ENCODE measurements at regions not wholly inside any gene's neighbourhood (a gene's known extent, or its start where the extent isn't known, plus 50 kb on each side); places are given as distances from the start of the nearest gene placed in this dataset.
"Not testable (repeated sequence)": the region's sequence is repeated elsewhere in the genome, so short reads cannot be mapped to it uniquely, and the experiment has no call there.

DNA sequence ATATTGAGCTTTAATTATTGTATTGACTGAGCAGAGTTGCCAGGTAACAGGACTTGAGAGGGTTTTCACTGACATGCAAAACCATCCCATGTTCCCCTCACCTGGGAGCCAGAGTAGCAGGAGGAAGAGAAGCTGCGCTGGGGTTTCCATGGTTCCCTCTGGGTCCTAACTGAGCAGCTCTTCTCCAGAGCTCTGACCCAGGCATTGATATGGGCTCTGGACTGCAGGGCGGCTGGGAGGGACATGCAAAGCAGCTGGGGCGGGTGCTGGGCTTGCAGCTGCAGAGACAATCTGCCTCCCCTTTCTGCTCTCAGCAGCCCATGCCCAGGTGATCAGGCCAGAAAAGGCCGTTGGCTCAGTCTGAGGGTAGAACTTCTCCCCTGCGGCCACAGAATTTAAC lies 451.5 kb downstream of the RPIA start:
- H3K27me3 ChIP-seq (replicated peaks; ENCODE audit: control insufficient read depth, insufficient read depth, low read length); H3K4me3 ChIP-seq (replicated peaks; ENCODE audit: low read depth, low read length); H3K36me3 ChIP-seq (ENCODE audit: control insufficient read depth, insufficient read depth, low read length); DNase-seq (ENCODE audit: extremely low read depth, insufficient read length): not testable (repeated sequence)

DNA sequence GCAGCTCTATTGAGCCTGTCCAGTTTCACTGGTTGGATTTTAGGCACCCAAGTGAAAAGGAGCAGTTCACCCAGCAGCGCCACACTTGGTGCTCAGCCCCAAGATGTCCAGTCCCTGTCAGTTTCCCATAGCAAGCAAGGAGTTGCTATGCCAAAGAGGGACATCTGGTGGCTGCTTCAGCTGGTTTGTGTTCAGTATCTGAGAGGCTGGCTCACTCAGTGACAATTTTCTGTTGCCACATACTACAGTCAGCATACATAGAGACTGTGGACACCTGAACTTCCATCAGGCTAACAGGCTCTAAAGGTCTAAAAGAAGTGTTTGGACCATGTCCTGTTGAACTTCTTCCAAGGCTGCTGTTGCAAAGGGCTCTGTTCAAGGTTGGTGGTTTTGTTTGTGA lies 453.9 kb downstream of the RPIA start:
- H3K36me3 ChIP-seq (ENCODE audit: control insufficient read depth, insufficient read depth, low read length); DNase-seq (ENCODE audit: extremely low read depth, insufficient read length); H3K4me3 ChIP-seq (replicated peaks; ENCODE audit: low read depth, low read length); H3K27me3 ChIP-seq (replicated peaks; ENCODE audit: control insufficient read depth, insufficient read depth, low read length): not testable (repeated sequence)

DNA sequence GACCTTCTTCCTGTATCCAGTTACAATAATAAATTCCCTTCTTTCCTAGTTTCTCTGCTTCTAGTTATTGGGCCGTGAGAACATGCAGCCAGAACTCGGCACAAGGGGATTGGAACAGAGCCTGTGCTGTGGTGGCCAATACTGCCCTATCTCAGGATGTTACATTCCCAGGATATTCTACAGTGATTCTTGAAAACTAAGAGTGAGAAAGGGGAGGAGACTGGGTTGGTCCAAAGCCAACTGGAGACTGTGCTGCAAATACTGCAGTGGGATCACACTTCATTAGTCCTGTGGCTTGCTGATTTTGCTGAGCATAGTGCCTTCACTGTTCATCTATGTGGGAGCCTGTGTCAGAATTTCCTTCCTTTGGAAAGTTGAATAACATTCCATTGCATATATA lies 456.8 kb downstream of the RPIA start:
- H3K27me3 ChIP-seq (replicated peaks; ENCODE audit: control insufficient read depth, insufficient read depth, low read length); DNase-seq (ENCODE audit: extremely low read depth, insufficient read length); H3K36me3 ChIP-seq (ENCODE audit: control insufficient read depth, insufficient read depth, low read length); H3K4me3 ChIP-seq (replicated peaks; ENCODE audit: low read depth, low read length): not testable (repeated sequence)

GRCh38 chr2:89151699-89152098 lies 460.2 kb downstream of the RPIA start:
- not testable (repeated sequence) for DNase-seq (ENCODE audit: extremely low read depth, insufficient read length); H3K4me3 ChIP-seq (replicated peaks; ENCODE audit: low read depth, low read length); H3K36me3 ChIP-seq (ENCODE audit: control insufficient read depth, insufficient read depth, low read length)

DNA sequence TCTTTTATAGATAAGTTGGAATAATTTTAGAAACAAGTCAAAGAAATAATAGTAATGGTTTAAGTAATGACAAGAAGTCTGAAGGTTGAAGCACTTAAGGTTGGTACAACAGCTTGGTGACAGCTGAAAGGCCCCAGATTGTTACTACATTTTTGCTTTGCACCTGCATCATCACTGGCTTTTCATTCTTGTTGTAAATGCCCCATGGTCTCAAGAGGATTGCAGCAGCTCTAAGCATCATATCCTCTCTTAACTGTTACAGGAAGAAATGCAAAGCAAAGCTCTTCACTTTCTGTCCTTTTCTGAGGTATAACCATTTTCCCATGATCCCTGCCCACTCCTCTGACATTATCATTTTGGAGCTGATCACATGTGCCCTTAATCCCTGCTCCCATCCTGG lies 461.0 kb downstream of the RPIA start:
- not testable (repeated sequence) for H3K4me3 ChIP-seq (replicated peaks; ENCODE audit: low read depth, low read length); H3K36me3 ChIP-seq (ENCODE audit: control insufficient read depth, insufficient read depth, low read length); DNase-seq (ENCODE audit: extremely low read depth, insufficient read length); H3K27me3 ChIP-seq (replicated peaks; ENCODE audit: control insufficient read depth, insufficient read depth, low read length)

More at GRCh38 chr2:89151699-89152098, 460.2 kb downstream of the RPIA start:
- H3K27me3 ChIP-seq (replicated peaks; ENCODE audit: control insufficient read depth, insufficient read depth, low read length), result not testable (repeated sequence)

DNA sequence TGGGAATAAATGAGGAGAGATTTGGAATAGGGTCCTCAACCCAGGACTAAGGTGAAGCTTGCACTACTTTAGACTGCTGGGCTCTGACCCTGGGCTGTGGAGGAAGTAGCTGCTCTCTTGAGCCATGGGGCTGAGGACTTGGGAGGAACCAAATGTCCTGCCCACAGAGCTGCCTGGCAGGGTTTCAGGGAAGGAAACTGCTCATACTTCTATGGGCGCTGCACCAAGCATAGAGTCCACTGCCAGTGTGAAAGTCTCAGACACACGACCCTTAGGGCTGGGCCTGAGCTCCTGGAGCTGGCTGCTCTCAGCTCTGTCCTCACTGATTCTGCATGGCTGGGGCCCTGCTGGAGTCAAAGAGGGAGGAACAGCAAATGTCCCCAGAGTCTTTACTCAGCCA lies 461.7 kb downstream of the RPIA start:
- not testable (repeated sequence) for H3K4me3 ChIP-seq (replicated peaks; ENCODE audit: low read depth, low read length); DNase-seq (ENCODE audit: extremely low read depth, insufficient read length); H3K36me3 ChIP-seq (ENCODE audit: control insufficient read depth, insufficient read depth, low read length); H3K27me3 ChIP-seq (replicated peaks; ENCODE audit: control insufficient read depth, insufficient read depth, low read length)

GRCh38 chr2:89154247-89154682 lies 462.8 kb downstream of the RPIA start:
- DNase-seq (ENCODE audit: extremely low read depth, insufficient read length); H3K4me3 ChIP-seq (replicated peaks; ENCODE audit: low read depth, low read length); H3K36me3 ChIP-seq (ENCODE audit: control insufficient read depth, insufficient read depth, low read length); H3K27me3 ChIP-seq (replicated peaks; ENCODE audit: control insufficient read depth, insufficient read depth, low read length): not testable (repeated sequence)

DNA sequence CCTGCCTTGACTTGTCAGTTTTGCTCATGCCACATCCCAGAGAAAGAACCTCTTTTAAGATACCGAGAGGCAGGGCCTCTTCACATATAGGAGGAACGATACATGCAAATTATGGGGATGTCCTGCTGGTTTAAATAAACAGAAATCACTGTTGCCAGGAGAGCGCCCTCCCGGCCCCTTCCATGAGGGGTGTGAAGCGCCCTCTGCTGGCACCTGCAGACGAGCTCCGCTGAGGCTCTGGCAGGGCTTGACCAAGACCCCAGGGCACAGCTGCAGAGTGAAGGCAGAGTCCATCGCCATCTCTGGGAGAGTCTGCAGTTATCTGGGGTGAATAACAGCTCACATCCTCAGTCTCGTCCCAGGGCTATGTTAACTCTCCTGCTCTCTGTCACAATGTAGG lies 468.8 kb downstream of the RPIA start:
- H3K4me3 ChIP-seq (replicated peaks; ENCODE audit: low read depth, low read length); H3K36me3 ChIP-seq (ENCODE audit: control insufficient read depth, insufficient read depth, low read length); DNase-seq (ENCODE audit: extremely low read depth, insufficient read length); H3K27me3 ChIP-seq (replicated peaks; ENCODE audit: control insufficient read depth, insufficient read depth, low read length): not testable (repeated sequence)

GRCh38 chr2:89161626-89162025 lies 470.2 kb downstream of the RPIA start:
- H3K27me3 ChIP-seq (replicated peaks; ENCODE audit: control insufficient read depth, insufficient read depth, low read length); H3K36me3 ChIP-seq (ENCODE audit: control insufficient read depth, insufficient read depth, low read length); DNase-seq (ENCODE audit: extremely low read depth, insufficient read length); H3K4me3 ChIP-seq (replicated peaks; ENCODE audit: low read depth, low read length): not testable (repeated sequence)

DNA sequence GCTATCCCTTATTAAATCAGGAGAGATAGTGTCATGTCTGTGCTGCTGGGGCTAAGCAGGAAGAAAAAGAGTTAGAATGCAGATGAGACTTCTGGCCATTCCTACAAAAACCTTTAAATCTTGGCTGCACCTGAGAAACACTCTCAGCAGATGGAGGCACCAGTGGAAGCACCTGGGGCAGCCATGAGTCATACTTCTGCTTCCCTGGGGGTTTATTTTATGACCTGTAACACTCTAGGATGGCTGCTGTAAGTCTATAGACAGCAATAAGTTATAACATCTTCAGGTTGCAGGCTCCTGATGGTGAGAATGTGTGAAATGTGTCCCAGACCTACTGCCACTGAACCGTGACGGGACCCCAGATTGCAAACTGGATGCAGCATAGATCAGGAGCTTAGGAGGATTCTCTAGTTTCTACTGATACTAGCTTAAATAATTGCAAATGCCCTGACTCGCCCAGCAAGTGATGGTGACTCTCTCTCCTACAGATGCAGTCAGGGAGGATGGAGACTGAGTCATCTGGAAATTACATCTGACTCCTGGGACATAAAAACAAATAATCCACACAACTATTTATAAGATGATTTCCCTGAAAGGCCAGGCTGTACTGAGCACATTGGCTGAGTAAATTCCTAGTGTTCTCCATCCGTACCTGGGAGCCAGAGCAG lies 479.2 kb downstream of the RPIA start:
- H3K27me3 ChIP-seq (replicated peaks; ENCODE audit: control insufficient read depth, insufficient read depth, low read length); H3K36me3 ChIP-seq (ENCODE audit: control insufficient read depth, insufficient read depth, low read length); H3K4me3 ChIP-seq (replicated peaks; ENCODE audit: low read depth, low read length); DNase-seq (ENCODE audit: extremely low read depth, insufficient read length): not testable (repeated sequence)

- not testable (repeated sequence) for H3K36me3 ChIP-seq (ENCODE audit: control insufficient read depth, insufficient read depth, low read length); H3K27me3 ChIP-seq (replicated peaks; ENCODE audit: control insufficient read depth, insufficient read depth, low read length); H3K4me3 ChIP-seq (replicated peaks; ENCODE audit: low read depth, low read length); DNase-seq (ENCODE audit: extremely low read depth, insufficient read length)
Measured at GRCh38 chr2:89171174-89171519, 479.7 kb downstream of the RPIA start.

DNA sequence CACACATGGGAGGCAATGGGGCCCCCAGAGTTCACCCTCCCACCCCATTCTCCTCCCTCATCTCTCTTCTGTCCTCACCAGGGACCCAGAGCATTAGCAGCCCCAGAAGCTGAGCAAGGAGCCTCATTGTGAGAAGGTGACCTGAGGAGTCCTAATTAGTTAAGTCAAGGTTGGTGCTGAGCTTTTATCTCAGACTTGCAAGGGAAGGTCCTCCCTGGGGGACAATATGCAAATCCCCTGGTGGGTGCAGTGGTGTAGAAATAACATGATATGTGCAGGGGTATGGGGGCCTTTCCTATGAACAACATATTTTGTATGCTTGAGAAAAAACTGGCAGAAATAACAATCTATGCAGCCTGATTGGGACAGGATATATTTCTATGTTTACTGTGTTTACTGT lies 485.5 kb downstream of the RPIA start:
- DNase-seq (ENCODE audit: extremely low read depth, insufficient read length); H3K36me3 ChIP-seq (ENCODE audit: control insufficient read depth, insufficient read depth, low read length); H3K4me3 ChIP-seq (replicated peaks; ENCODE audit: low read depth, low read length); H3K27me3 ChIP-seq (replicated peaks; ENCODE audit: control insufficient read depth, insufficient read depth, low read length): not testable (repeated sequence)

- DNase-seq (ENCODE audit: extremely low read depth, insufficient read length); H3K4me3 ChIP-seq (replicated peaks; ENCODE audit: low read depth, low read length); H3K27me3 ChIP-seq (replicated peaks; ENCODE audit: control insufficient read depth, insufficient read depth, low read length); H3K36me3 ChIP-seq (ENCODE audit: control insufficient read depth, insufficient read depth, low read length): not testable (repeated sequence)
Measured at GRCh38 chr2:89182221-89182620, 490.7 kb downstream of the RPIA start.

DNA sequence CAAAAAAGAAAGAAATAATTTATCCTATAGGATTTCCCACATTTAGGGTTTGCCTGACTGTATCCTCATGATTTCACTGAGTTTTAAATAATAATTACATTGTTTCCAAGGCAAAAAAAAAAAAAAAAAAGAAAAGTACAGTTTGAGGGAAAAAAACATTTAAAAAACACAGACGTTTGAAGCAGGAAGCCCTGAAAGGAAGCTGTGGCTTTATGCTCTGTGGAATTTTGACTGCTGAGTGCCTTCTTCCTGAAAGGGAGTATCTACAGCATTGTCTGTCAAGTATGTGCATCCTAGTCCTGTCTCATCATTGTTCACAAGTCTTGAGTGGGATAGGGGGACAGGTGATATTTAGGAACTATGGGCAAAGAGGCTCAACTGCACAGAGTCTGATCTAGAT lies 493.3 kb downstream of the RPIA start:
- not testable (repeated sequence) for H3K36me3 ChIP-seq (ENCODE audit: control insufficient read depth, insufficient read depth, low read length); H3K4me3 ChIP-seq (replicated peaks; ENCODE audit: low read depth, low read length); DNase-seq (ENCODE audit: extremely low read depth, insufficient read length); H3K27me3 ChIP-seq (replicated peaks; ENCODE audit: control insufficient read depth, insufficient read depth, low read length)

GRCh38 chr2:89195636-89196251 lies 504.3 kb downstream of the RPIA start:
- H3K27me3 ChIP-seq (replicated peaks; ENCODE audit: control insufficient read depth, insufficient read depth, low read length); H3K36me3 ChIP-seq (ENCODE audit: control insufficient read depth, insufficient read depth, low read length); H3K4me3 ChIP-seq (replicated peaks; ENCODE audit: low read depth, low read length): not testable (repeated sequence)

More at GRCh38 chr2:89195636-89196251, 504.3 kb downstream of the RPIA start:
- not testable (repeated sequence) for DNase-seq (ENCODE audit: extremely low read depth, insufficient read length)
